Prostate gland (tissue), 2 donors: ENCODE measurements at regions not wholly inside any gene's neighbourhood (a gene's known extent, or its start where the extent isn't known, plus 50 kb on each side); places are given as distances from the start of the nearest gene placed in this dataset.

Experiments
- POLR2A ChIP-seq: fragments of 450-650 bp; IDR thresholded peaks from one replicate; pipeline ENCODE4 v1.6.1; 2016; ENCODE audit warnings: antibody characterized with exemption, mild to moderate bottlenecking
- TF ChIP-seq, protein P1 (sequence below), 4 experiments: fragments of 200-600 bp in 2 of 4; fragments of 450-650 bp in 2 of 4; sonication (generic) in 2 of 4; IDR thresholded peaks; 1 replicate in 3 of 4; 2 replicates in 1 of 4; pipeline ENCODE4 v1.5.1; 2016 to 2019; ENCODE audit warnings: antibody characterized with exemption in 4 of 4, mild to moderate bottlenecking in 2 of 4, moderate library complexity in 2 of 4

DNA sequence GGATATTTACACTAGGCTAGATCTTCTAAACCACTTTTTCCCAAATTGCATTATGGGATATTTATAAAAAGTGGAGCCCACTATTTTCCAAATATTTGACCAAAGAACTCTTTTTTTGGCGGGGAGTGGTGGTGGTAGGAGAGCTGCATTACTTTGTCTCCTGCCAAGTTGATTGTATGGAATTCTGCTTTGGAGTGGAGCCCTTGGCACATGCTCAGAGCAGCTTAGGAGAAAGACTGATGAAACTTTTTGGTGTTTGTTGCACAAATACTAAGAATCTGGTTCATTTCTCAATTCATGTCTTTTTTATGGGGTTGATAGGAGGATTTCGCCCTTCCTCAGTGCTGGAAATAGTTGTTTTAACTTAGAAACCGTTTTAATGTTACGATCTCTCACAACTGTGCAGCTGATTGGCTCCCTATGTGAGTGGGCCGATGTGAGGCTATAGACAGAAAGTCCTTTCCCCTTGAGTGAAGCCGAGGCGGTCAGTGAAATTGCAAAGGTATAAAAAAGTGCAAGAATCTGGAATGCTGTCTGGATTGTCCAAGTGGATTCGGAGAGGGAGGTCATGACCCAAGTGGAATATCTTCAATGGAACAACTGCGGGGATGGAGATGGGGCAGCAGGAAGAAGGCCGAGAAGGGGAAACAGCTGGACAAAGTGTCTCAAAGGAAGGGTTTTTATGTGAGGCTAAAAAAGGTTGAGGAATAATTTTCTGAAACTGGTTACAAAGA, 415.9 kb downstream of the FGF9 start:
- TF ChIP-seq, protein P1, sequence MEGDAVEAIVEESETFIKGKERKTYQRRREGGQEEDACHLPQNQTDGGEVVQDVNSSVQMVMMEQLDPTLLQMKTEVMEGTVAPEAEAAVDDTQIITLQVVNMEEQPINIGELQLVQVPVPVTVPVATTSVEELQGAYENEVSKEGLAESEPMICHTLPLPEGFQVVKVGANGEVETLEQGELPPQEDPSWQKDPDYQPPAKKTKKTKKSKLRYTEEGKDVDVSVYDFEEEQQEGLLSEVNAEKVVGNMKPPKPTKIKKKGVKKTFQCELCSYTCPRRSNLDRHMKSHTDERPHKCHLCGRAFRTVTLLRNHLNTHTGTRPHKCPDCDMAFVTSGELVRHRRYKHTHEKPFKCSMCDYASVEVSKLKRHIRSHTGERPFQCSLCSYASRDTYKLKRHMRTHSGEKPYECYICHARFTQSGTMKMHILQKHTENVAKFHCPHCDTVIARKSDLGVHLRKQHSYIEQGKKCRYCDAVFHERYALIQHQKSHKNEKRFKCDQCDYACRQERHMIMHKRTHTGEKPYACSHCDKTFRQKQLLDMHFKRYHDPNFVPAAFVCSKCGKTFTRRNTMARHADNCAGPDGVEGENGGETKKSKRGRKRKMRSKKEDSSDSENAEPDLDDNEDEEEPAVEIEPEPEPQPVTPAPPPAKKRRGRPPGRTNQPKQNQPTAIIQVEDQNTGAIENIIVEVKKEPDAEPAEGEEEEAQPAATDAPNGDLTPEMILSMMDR (IDR thresholded peaks at IDR 0.05) = no peak
- TF ChIP-seq POLR2A = no peak
